ENCODE measurements at regions not wholly inside any gene's neighbourhood (a gene's known extent, or its start where the extent isn't known, plus 50 kb on each side); places are given as distances from the start of the nearest gene placed in this dataset.
"Not testable (repeated sequence)": the region's sequence is repeated elsewhere in the genome, so short reads cannot be mapped to it uniquely, and the experiment has no call there.

- not testable (repeated sequence) for DNase-seq
These were observed 89.9 kb upstream of the NOTCH2NLA start for GRCh38 chr1:146318715-146319114.

GRCh38 chr1:146317785-146318184 is 89.0 kb upstream of the NOTCH2NLA start:
- not testable (repeated sequence) for DNase-seq

- DNase-seq, result not testable (repeated sequence)
These were observed 85.8 kb upstream of the NOTCH2NLA start for GRCh38 chr1:146314449-146315246.

- not testable (repeated sequence) for DNase-seq
These were observed 81.8 kb upstream of the NOTCH2NLA start for GRCh38 chr1:146310579-146310978.

GRCh38 chr1:146309427-146309826 is 80.6 kb upstream of the NOTCH2NLA start:
- DNase-seq, result not testable (repeated sequence)

- not testable (repeated sequence) for DNase-seq
These were observed 80.1 kb upstream of the NOTCH2NLA start for GRCh38 chr1:146308892-146309291.

GRCh38 chr1:146308152-146308551 is 79.3 kb upstream of the NOTCH2NLA start:
- not testable (repeated sequence) for DNase-seq

GRCh38 chr1:146307632-146308031 is 78.8 kb upstream of the NOTCH2NLA start:
- DNase-seq, result not testable (repeated sequence)

GRCh38 chr1:146306651-146307050 is 77.8 kb upstream of the NOTCH2NLA start:
- not testable (repeated sequence) for DNase-seq

GRCh38 chr1:146305442-146305841 is 76.6 kb upstream of the NOTCH2NLA start:
- DNase-seq, result not testable (repeated sequence)

GRCh38 chr1:146298575-146298897 is 69.7 kb upstream of the NOTCH2NLA start:
- not testable (repeated sequence) for DNase-seq

- DNase-seq, result not testable (repeated sequence)
These were observed 69.2 kb upstream of the NOTCH2NLA start for GRCh38 chr1:146297781-146298574.

GRCh38 chr1:146292940-146293936 is 64.4 kb upstream of the NOTCH2NLA start:
- not testable (repeated sequence) for DNase-seq

GRCh38 chr1:146292424-146292823 is 63.6 kb upstream of the NOTCH2NLA start:
- not testable (repeated sequence) for DNase-seq

- DNase-seq, result not testable (repeated sequence)
These were observed 59.1 kb upstream of the NOTCH2NLA start for GRCh38 chr1:146287881-146288280.

GRCh38 chr1:146284760-146285159 is 55.9 kb upstream of the NOTCH2NLA start:
- not testable (repeated sequence) for DNase-seq

- DNase-seq, result not testable (repeated sequence)
These were observed 54.7 kb upstream of the NOTCH2NLA start for GRCh38 chr1:146283527-146283880.

- not testable (repeated sequence) for DNase-seq
These were observed 54.1 kb upstream of the NOTCH2NLA start for GRCh38 chr1:146282807-146283526.

GRCh38 chr1:146281522-146281921 is 52.7 kb upstream of the NOTCH2NLA start:
- DNase-seq, result not testable (repeated sequence)

- DNase-seq, result not testable (repeated sequence)
These were observed 49.9 kb upstream of the NOTCH2NLA start for GRCh38 chr1:146278758-146279157.
